Choroid plexus epithelial cell (primary cell): ENCODE measurements at regions not wholly inside any gene's neighbourhood (a gene's known extent, or its start where the extent isn't known, plus 50 kb on each side); places are given as distances from the start of the nearest gene placed in this dataset.
"Not testable (repeated sequence)": the region's sequence is repeated elsewhere in the genome, so short reads cannot be mapped to it uniquely, and the experiment has no call there.

Source experiments
- DNase-seq: peaks from one replicate; pipeline ENCODE4 v3.0.0-alpha.2; 2010; ENCODE audit warnings: low read depth
- H3K4me3 ChIP-seq: 2 replicates; pipeline ENCODE4 v1.5.1; 2011; ENCODE audit warnings: low read depth, mild to moderate bottlenecking, control low read depth, low read length, moderate library complexity
- CTCF ChIP-seq: conservative IDR thresholded peaks from 2 replicates; pipeline ENCODE4 v1.5.1; 2011; ENCODE audit warnings: low read depth, mild to moderate bottlenecking, control low read depth, inconsistent platforms, low read length, moderate library complexity

GRCh38 chrY:26354191-26354590 is 732.3 kb downstream of the CDY1 start:
- no peak overlapping the region for H3K4me3 ChIP-seq
- DNase-seq, result no peak

GRCh38 chrY:26359869-26360268 is 738.0 kb downstream of the CDY1 start:
- DNase-seq, H3K4me3 ChIP-seq: not testable (repeated sequence)

More at GRCh38 chrY:26354191-26354590, 732.3 kb downstream of the CDY1 start:
- no peak for TF ChIP-seq CTCF

DNA sequence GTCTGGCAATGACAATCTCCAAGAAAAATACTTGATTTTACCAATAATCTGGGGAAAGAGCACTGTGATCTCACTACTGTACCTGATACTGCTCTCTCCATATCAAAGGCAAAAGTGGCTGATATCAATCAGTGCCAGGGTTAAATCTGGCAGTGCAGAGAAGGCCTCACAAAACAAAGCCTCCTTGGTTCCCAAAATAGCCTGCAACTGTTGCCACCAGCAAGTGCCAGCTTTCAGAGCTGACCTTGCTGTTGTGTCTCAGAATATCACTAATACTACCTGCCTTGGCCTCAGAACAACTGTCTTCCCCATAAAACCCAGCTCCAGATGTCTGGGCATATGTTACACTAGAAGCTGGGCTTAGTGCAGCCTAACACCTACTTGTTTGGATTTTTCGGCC is 738.6 kb downstream of the CDY1 start:
- H3K4me3 ChIP-seq, DNase-seq: not testable (repeated sequence)

GRCh38 chrY:26363442-26363841 is 741.5 kb downstream of the CDY1 start:
- H3K4me3 ChIP-seq, DNase-seq: not testable (repeated sequence)

GRCh38 chrY:26366091-26366490 is 744.2 kb downstream of the CDY1 start:
- H3K4me3 ChIP-seq, DNase-seq: not testable (repeated sequence)

- not testable (repeated sequence) for H3K4me3 ChIP-seq, DNase-seq
Measured at GRCh38 chrY:26372480-26372879, 750.6 kb downstream of the CDY1 start.

- TF ChIP-seq CTCF, result no peak
- H3K4me3 ChIP-seq, result peak overlapping the region; percentile 53
- peak; percentile 44 for DNase-seq
Measured at GRCh38 chrY:26408671-26409328, 786.9 kb downstream of the CDY1 start.

DNA sequence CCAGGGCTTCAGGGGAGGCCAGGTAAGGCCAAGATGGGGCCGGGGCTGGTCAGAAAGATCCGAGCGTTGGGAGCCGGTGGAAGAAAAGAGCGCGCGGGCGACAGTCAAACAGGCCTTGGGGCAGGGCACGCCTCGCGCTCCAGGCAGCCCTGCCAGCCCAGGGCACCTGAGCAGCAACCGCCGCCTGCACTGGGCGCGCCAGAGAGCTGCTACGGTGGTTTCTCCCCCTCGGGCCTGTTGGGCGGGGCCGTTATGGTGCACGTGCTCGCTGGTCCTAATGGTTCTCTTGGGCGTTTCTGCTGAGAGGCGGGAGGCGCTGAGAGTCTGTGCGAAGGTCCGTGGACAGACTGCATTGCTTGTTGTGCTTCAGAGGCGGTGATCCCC is 787.4 kb downstream of the CDY1 start:
- TF ChIP-seq CTCF, result no peak
- DNase-seq, result peak; percentile 8
- peak overlapping the region; percentile 53 for H3K4me3 ChIP-seq
